Epithelial cell of prostate (primary cell): ENCODE measurements at regions not wholly inside any gene's neighbourhood (a gene's known extent, or its start where the extent isn't known, plus 50 kb on each side); places are given as distances from the start of the nearest gene placed in this dataset.

Experiments used
- DNase-seq: peaks from one replicate; pipeline ENCODE4 v3.0.0-alpha.2; 2011; ENCODE audit warnings: low read depth, low spot score
- H3K27ac ChIP-seq: fragments of 450-650 bp; 2 replicates; pipeline ENCODE4 v1.5.1; 2017; ENCODE audit warnings: mild to moderate bottlenecking

DNA sequence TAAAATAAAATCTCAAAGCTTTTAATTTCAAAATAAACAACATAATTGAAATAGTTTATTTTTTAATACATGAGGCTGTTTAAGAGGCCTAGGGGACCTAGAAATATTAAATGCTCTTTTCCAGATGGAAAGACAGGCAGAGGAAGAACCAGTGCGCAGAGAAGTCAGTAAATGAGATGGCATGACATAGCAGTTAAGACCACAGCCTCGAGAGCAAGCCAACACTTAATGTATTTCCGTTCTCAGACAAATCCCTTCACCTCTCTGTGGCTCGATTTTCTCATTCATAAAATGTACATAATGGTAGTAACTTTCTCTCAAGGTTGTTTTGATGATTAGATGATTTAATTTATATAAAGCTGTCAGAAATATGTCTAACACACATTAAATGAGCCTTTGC lies 405.1 kb upstream of the CWC22 start:
- H3K27ac ChIP-seq, result no peak overlapping the region
- no peak for DNase-seq

- H3K27ac ChIP-seq, result no peak overlapping the region
- DNase-seq, result no peak
Measured at GRCh38 chr2:180411661-180412060, 404.6 kb upstream of the CWC22 start.

- DNase-seq, result no peak
- H3K27ac ChIP-seq, result no peak overlapping the region
Measured at GRCh38 chr2:180406687-180407086, 399.6 kb upstream of the CWC22 start.

GRCh38 chr2:180405520-180405919 lies 398.4 kb upstream of the CWC22 start:
- DNase-seq, result no peak
- H3K27ac ChIP-seq, result no peak overlapping the region

GRCh38 chr2:180394305-180394704 lies 387.2 kb upstream of the CWC22 start:
- no peak for DNase-seq
- H3K27ac ChIP-seq, result no peak overlapping the region

DNA sequence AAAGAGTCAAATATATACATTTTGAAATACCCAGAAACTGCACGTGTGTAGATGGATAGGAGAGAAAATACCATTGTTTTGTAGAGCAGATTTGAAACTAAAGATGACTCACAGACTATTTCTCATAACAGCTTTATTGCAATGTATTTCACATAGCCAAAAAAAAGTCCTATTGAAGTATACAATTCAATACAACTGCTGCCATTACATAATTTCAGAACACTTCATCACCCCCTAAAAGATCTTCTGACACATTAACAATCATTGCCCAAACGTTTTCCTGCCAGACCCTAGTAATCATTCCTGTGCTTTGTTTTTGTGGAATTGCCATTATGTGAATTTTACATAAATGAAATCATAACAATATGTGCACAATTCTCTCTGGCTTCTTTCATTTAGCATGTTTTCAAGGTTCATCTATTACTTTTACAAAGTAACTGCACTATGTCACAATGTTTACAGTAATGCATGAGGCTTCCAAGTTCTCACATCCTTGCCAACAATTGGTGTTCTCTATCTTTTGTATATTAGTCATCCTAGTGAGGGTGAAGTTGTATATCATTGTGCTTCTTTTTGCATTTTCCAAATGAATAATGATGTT lies 378.6 kb upstream of the CWC22 start:
- DNase-seq, result peak; percentile 22
- H3K27ac ChIP-seq, result peak overlapping the region; percentile 76

- DNase-seq, result no peak
- no peak overlapping the region for H3K27ac ChIP-seq
Measured at GRCh38 chr2:180376066-180376465, 369.0 kb upstream of the CWC22 start.

DNA sequence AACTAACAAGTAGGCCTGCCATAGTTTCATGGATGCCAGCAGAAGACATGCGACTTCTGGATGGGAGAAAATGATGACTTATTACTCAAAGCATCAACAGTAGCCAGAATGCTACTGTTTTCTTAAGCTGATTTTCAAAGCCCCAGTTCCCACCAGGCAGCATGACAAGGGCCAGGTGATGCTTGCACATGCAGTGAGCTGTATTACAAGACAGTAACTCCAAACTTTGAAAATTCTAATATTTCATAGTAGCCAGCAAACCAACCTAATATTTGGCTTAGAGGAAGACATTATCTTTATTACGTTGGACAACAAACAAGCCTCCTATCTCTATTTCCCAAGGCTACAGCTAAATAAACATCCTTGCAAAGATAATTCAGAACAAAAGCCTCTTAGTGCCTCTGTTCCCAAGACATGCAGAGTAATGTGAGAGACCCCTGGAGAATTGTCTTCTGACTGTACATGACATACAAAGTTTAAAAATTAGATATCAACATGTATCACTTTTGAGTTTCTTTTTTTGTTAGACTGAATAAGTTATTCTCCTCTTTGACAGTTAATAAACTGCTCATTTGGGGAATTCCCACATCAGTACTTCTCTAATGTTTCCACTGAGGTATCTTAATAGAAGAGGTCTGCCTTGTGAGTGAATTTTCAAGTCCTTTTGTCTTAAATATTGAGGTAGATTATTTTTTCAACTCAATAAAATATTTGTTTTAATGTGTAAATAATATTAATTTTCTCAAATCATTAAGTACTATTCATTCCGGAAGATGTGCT lies 367.6 kb upstream of the CWC22 start:
- no peak for DNase-seq

DNA sequence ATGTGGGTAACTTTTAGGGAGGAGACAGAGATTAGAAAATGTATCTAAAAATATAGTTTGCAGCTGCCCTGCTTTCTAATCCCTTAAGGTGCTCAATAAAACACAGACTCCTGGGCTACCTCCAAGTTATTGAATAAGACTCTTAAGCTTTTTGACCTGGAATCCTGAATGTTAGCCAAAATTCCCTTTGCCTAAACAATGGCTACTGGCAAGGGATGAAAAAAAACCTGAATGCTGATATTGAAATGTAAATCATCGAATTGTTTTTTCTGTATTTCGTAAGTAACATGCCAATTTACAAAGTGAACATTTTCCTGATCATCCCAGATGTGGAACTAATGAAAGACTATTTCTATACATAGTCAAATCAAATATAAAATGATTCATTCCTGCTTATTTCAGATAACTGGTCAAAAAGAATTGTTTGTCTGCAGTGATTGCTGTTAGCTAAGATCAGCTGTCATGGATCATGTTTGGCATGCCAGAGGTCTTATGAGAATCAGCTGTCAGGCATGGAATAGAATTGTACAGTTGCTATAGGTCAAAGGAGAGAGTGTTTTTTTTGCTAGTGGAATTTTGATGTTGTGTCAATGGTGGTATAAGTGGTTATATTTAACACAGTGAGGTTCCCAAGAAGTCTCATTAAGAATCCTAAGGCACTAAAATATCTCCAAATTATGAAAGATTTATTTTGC lies 363.6 kb upstream of the CWC22 start:
- H3K27ac ChIP-seq, result no peak overlapping the region
- DNase-seq, result no peak

More for the DNA sequence above, 367.6 kb upstream of the CWC22 start:
- no peak overlapping the region for H3K27ac ChIP-seq

DNA sequence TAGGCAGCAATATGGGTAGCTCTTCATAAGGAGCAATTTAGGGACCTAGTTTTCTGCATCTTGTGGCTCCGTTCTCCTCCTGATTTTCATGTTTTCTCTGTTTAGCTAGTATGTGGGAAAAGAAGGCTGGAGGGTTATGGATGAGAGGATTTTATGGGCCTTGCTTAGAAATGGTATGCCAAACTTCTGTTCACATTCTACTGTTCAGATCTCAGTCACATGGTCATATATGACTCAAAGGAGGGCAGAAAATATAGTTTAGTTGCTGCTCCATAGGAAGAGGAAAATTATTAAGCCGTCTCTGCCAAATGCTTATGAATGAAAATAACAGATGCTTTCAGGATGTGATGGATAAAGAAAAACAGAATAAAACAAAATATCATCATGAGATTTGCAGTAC lies 361.8 kb upstream of the CWC22 start:
- no peak overlapping the region for H3K27ac ChIP-seq
- no peak for DNase-seq

GRCh38 chr2:180367815-180368214 lies 360.7 kb upstream of the CWC22 start:
- peak; percentile 29 for DNase-seq

DNA sequence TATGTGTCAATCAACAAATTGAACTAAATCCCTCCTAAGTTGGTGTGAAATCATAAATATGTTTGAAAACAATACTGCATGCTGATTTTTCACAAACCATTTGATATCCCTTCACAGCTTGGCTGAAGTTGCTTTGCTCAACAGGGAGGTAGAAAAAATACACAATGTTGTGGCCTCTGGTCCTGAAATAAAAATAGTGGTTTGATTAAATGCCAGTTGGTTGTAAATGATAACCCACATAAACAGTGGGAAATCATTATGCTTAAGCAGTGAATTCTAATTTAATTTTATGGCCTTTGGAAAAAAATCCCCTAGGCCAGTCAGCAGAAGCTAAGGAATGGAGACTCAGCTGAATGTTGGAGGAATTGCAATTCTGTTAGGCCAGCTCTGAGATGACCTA lies 359.4 kb upstream of the CWC22 start:
- no peak for DNase-seq
- H3K27ac ChIP-seq, result no peak overlapping the region

More at GRCh38 chr2:180367815-180368214, 360.7 kb upstream of the CWC22 start:
- no peak overlapping the region for H3K27ac ChIP-seq

- H3K27ac ChIP-seq, result no peak overlapping the region
- DNase-seq, result no peak
Measured at GRCh38 chr2:180364719-180365118, 357.6 kb upstream of the CWC22 start.

DNA sequence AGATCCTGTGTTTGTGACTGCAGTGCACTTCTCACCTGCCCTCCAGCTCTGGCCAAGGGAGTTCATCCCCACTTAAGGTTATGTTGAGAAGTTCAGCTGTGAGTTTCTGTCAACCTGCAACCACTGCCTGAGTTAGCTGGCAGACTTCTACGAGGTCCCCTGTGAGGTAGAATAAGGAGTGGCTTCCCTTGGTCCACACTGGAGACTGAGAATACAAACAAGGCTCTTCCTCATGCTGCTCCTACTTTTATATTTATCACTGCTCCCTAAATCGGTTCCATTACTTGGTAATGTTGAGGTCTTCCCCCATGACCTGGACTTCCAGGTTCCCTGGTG lies 353.2 kb upstream of the CWC22 start:
- no peak for DNase-seq

GRCh38 chr2:180359522-180360282 lies 352.6 kb upstream of the CWC22 start:
- no peak overlapping the region for H3K27ac ChIP-seq
- peak; percentile 78 for DNase-seq

More for the DNA sequence above, 353.2 kb upstream of the CWC22 start:
- no peak overlapping the region for H3K27ac ChIP-seq

DNA sequence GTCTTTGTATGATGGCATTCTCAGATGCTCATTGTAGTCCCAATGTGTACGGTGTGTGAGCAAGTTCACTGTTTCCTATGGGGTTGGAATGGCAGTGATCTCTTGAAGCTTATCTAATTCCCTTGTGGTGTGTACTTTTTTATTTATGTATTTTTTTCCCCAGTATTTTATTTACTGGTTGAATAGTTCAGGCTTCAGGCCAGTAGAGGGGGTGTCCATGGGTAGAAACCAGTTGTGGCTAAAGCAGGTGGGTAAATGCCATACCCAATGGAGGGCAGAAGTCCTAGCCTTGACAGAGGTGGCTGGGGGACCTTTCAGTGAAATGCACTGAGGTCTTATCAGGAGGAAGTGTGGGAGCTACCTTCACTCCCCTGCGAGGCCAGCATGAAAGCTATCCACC lies 351.4 kb upstream of the CWC22 start:
- DNase-seq, result no peak
- no peak overlapping the region for H3K27ac ChIP-seq

DNA sequence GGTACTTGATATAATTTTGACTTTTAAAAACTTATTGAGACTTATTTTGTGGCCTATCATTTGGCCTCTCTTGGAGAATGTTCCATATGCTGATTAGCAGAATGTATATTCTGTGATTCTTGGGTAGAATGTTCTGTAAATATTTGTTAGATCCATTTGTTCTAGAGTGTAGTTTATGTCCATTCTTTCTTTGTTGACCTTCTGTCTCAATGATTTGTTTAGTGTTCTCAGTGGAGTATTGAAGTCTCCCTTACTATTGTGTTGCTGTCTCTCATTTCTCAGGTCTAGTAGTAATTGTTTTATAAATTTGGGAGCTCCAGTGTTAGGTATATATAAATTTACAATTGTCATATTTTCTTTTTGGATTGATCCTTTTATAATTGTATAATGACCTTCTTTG lies 349.6 kb upstream of the CWC22 start:
- no peak for DNase-seq
- no peak overlapping the region for H3K27ac ChIP-seq

GRCh38 chr2:180352620-180353019 lies 345.5 kb upstream of the CWC22 start:
- no peak for DNase-seq
- H3K27ac ChIP-seq, result no peak overlapping the region

DNA sequence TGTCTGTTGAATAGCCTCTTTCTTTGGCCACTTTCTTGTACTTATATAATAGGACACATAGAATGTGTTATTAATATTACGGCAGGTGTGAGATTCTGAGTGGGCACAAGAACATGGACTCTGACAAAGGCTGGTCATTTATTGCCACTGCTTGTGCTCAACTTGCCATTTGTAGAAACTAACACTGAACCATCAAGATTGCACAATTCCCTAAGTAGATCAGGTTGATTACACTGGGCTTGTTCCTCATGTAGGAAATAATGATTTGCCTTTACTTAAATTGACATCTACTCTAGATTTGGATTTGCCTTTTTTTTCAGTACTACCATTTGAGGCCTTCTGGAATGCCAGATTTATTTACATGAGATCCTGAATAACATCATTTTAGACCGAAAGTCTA lies 342.7 kb upstream of the CWC22 start:
- DNase-seq, result no peak
- H3K27ac ChIP-seq, result no peak overlapping the region

GRCh38 chr2:180343528-180344345 lies 336.6 kb upstream of the CWC22 start:
- H3K27ac ChIP-seq, result no peak overlapping the region
- DNase-seq, result no peak
